Suprapubic skin (tissue), 3 donors: ENCODE measurements at regions not wholly inside any gene's neighbourhood (a gene's known extent, or its start where the extent isn't known, plus 50 kb on each side); places are given as distances from the start of the nearest gene placed in this dataset.

Experiments
- CTCF ChIP-seq, 2 donors: fragments of 200-600 bp in 1 of 2; fragments of 450-650 bp in 1 of 2; sonication (generic) in 1 of 2; IDR thresholded peaks; one replicate each; pipeline ENCODE4 v1.5.1; 2016 to 2019; ENCODE audit warnings: antibody characterized with exemption in 2 of 2, mild to moderate bottlenecking in 1 of 2, moderate library complexity in 1 of 2
- POLR2AphosphoS5 ChIP-seq, 3 donors: sonication (generic); formaldehyde crosslinking; IDR thresholded peaks; one replicate each; pipeline ENCODE4 v1.6.1; 2017; ENCODE audit warnings: antibody characterized with exemption in 3 of 3

GRCh38 chr16:8355675-8356074, 234.6 kb downstream of the TMEM114 start:
- TF ChIP-seq POLR2AphosphoS5 (IDR thresholded peaks at IDR 0.05): no peak
- no peak for TF ChIP-seq CTCF (IDR thresholded peaks at IDR 0.05)
